A549 (cell line): ENCODE measurements at regions not wholly inside any gene's neighbourhood (a gene's known extent, or its start where the extent isn't known, plus 50 kb on each side); places are given as distances from the start of the nearest gene placed in this dataset.

Experiments
- CTCF ChIP-seq: fragments of >200 bp; sonication (Bioruptor Twin); formaldehyde crosslinking; IDR thresholded peaks from 3 replicates; pipeline ENCODE4 v1.5.1; 2016
- HES2 ChIP-seq: fragments of >200 bp; sonication (Bioruptor Twin); formaldehyde crosslinking; IDR thresholded peaks from 2 replicates; pipeline ENCODE4 v1.6.1; 2016
- POLR2A ChIP-seq: IDR thresholded peaks from 2 replicates; pipeline ENCODE4 v1.6.1; 2012; ENCODE audit warnings: mild to moderate bottlenecking, low read length

GRCh38 chr14:89626233-89626806 lies 209.3 kb upstream of the FOXN3 start:
- TF ChIP-seq CTCF = no peak
- TF ChIP-seq HES2 = no peak
- no peak for TF ChIP-seq POLR2A
